ENCODE measurements at regions not wholly inside any gene's neighbourhood (a gene's known extent, or its start where the extent isn't known, plus 50 kb on each side); places are given as distances from the start of the nearest gene placed in this dataset.
A peak's percentile ranks its signal among the peaks of the same experiment; 100 is the strongest.
"Not testable (repeated sequence)": the region's sequence is repeated elsewhere in the genome, so short reads cannot be mapped to it uniquely, and the experiment has no call there.

DNA sequence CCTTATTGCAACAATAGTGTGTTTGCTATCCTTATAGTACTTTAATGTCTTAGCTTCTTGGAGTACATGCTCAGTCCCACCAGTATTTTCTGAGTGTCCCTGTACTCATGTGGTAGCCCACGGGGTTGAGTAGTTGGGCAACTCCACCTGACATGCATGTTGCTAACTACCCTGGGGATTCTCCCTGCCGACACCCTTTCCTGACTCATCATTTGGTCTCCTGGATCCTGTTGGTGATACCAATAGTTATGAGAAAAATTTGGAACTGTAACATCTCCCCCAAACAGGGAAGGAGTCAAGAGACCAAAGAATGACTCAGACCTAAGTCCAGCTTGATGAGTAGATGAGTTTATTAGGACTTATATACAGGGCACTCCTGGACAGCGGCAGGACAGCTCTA, 101.6 kb downstream of the BRMS1L start:
- H2AFZ ChIP-seq: no peak overlapping the region
- TF ChIP-seq EZH2 (IDR thresholded peaks at IDR 0.05; ENCODE audit: low read depth): no peak
- TF ChIP-seq, protein P1, sequence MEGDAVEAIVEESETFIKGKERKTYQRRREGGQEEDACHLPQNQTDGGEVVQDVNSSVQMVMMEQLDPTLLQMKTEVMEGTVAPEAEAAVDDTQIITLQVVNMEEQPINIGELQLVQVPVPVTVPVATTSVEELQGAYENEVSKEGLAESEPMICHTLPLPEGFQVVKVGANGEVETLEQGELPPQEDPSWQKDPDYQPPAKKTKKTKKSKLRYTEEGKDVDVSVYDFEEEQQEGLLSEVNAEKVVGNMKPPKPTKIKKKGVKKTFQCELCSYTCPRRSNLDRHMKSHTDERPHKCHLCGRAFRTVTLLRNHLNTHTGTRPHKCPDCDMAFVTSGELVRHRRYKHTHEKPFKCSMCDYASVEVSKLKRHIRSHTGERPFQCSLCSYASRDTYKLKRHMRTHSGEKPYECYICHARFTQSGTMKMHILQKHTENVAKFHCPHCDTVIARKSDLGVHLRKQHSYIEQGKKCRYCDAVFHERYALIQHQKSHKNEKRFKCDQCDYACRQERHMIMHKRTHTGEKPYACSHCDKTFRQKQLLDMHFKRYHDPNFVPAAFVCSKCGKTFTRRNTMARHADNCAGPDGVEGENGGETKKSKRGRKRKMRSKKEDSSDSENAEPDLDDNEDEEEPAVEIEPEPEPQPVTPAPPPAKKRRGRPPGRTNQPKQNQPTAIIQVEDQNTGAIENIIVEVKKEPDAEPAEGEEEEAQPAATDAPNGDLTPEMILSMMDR (conservative IDR thresholded peaks at IDR 0.05): no peak
- no peak overlapping the region for H3K4me2 ChIP-seq
- ChIA-PET POLR2A (ENCODE audit: unreplicated experiment) (no interaction called here), CTCF (no interaction called here)
- peak in 1 of 2 experiments; percentile 37 for DNase-seq
- H3F3A ChIP-seq (ENCODE audit: insufficient read depth, low read depth): no peaks in the 10 kb centered on the region
- no peaks in the 10 kb centered on the region for H4K20me1 ChIP-seq (ENCODE audit: insufficient read depth)
- no TSS peak for BruUV-seq (replicated peaks)
- intact Hi-C loops (cut with micrococcal nuclease; ENCODE audit: unreplicated experiment): no loop called here
- H3K4me3 ChIP-seq: no peak overlapping the region
- no peaks in the 10 kb centered on the region for H3K27me3 ChIP-seq (ENCODE audit: insufficient read depth, low read depth)
- no peaks in the 10 kb centered on the region for H3K36me3 ChIP-seq (ENCODE audit: low read depth)
- no peaks in the 10 kb centered on the region for H3K4me1 ChIP-seq (replicated peaks; ENCODE audit: insufficient read depth)
- H3K27ac ChIP-seq: no peak overlapping the region
- H3K79me2 ChIP-seq (ENCODE audit: low read depth): no peaks in the 10 kb centered on the region
- no peaks in the 10 kb centered on the region for H3K9me3 ChIP-seq (ENCODE audit: insufficient read depth, low read depth)
- H3K9me2 ChIP-seq (ENCODE audit: insufficient read depth): no peaks in the 10 kb centered on the region

DNA sequence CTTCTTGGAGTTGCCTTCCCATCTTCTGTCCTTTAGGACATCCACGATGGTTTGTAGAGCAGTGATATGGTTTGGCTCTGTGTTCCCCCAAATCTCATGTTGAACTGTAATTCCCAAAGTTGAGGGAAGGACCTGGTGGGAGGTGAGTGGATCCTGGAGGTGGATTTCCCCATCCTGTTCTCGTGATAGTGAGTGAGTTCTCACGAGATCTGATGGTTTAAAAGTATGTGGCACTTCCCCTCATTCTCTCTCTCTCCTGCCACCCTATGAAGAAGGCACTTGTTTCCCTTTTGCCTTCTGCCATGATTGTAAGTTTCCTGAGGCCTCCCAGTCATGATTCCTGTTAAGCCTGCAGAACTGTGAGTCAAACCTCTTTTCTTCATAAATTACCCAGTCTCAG, 99.2 kb downstream of the BRMS1L start:
- DNase-seq: no peak
- no peak for TF ChIP-seq EZH2 (IDR thresholded peaks at IDR 0.05; ENCODE audit: low read depth)
- TF ChIP-seq, protein P1 (conservative IDR thresholded peaks at IDR 0.05): no peak
- H4K20me1 ChIP-seq (ENCODE audit: insufficient read depth): no peaks in the 10 kb centered on the region
- ChIA-PET POLR2A (ENCODE audit: unreplicated experiment) (no interaction called here), CTCF (no interaction called here)
- no peak overlapping the region for H3K27ac ChIP-seq
- H3K27me3 ChIP-seq (ENCODE audit: insufficient read depth, low read depth): no peaks in the 10 kb centered on the region
- no peaks in the 10 kb centered on the region for H3K36me3 ChIP-seq (ENCODE audit: low read depth)
- no peaks in the 10 kb centered on the region for H3K79me2 ChIP-seq (ENCODE audit: low read depth)
- no peaks in the 10 kb centered on the region for H3K9me3 ChIP-seq (ENCODE audit: insufficient read depth, low read depth)
- H3K4me1 ChIP-seq (replicated peaks; ENCODE audit: insufficient read depth): no peaks in the 10 kb centered on the region
- no peak overlapping the region for H3K4me2 ChIP-seq
- no peaks in the 10 kb centered on the region for H3F3A ChIP-seq (ENCODE audit: insufficient read depth, low read depth)
- no peak overlapping the region for H3K4me3 ChIP-seq
- no TSS peak for BruUV-seq (replicated peaks)
- no peaks in the 10 kb centered on the region for H3K9me2 ChIP-seq (ENCODE audit: insufficient read depth)
- intact Hi-C loops (cut with micrococcal nuclease; ENCODE audit: unreplicated experiment): no loop called here
- no peak overlapping the region for H2AFZ ChIP-seq

DNA sequence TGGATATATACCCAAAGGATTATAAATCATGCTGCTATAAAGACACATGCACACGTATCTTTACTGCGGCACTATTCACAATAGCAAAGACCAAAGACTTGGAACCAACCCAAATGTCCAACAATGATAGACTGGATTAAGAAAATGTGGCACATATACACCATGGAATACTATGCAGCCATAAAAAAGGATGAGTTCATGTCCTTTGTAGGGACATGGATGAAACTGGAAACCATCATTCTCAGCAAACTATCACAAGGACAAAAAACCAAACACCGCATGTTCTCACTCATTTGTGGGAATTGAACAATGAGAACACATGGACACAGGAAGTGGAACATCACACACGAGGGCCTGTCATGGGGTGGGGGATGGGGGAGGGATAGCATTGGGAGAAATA, 96.5 kb downstream of the BRMS1L start:
- BruUV-seq (replicated peaks); H3K9me3 ChIP-seq (ENCODE audit: insufficient read depth, low read depth); H3K27ac ChIP-seq; POLR2A ChIA-PET (ENCODE audit: unreplicated experiment); H3K27me3 ChIP-seq (ENCODE audit: insufficient read depth, low read depth); H3K79me2 ChIP-seq (ENCODE audit: low read depth); H3K4me2 ChIP-seq; H3K4me1 ChIP-seq (replicated peaks; ENCODE audit: insufficient read depth); CTCF ChIA-PET; H3K4me3 ChIP-seq; H3K36me3 ChIP-seq (ENCODE audit: low read depth); intact Hi-C loops (cut with micrococcal nuclease; ENCODE audit: unreplicated experiment); H3F3A ChIP-seq (ENCODE audit: insufficient read depth, low read depth); H3K9me2 ChIP-seq (ENCODE audit: insufficient read depth); DNase-seq; H4K20me1 ChIP-seq (ENCODE audit: insufficient read depth); H2AFZ ChIP-seq: not testable (repeated sequence)

DNA sequence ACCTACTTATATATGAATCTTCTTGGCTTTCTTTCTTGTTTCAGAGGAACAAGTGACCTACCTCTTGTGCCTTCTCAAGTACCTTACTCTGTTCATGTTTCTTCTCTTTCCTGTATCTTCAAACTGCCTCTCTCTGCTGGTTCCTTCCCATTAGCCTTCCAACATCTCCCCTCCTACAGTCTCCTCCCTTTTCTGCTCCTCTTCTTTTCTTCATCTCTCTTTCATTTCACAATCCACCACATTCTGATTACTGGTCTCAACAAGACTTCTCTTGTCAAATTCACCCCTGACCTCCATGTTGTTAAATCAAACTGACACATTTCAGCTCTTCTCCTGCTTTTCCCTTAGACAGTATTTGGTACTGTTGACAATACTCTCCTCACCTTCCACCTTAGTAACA, 95.6 kb downstream of the BRMS1L start:
- CTCF ChIA-PET: interaction anchor here (0.5 kb wide), 1 partner anchor 680 kb away, joined by 6 read pairs; no protein-coding TSS in a partner anchor
- Histone ChIP-seq H3K4me1 (replicated peaks; ENCODE audit: insufficient read depth) (no peaks in the 10 kb centered on the region), H3K4me2 (no peak overlapping the region), H3K36me3 (ENCODE audit: low read depth) (no peaks in the 10 kb centered on the region), H2AFZ (no peak overlapping the region), H3K27me3 (ENCODE audit: insufficient read depth, low read depth) (no peaks in the 10 kb centered on the region), H3K4me3 (no peak overlapping the region), H3K27ac (no peak overlapping the region), H4K20me1 (ENCODE audit: insufficient read depth) (no peaks in the 10 kb centered on the region), H3K79me2 (ENCODE audit: low read depth) (no peaks in the 10 kb centered on the region), H3F3A (ENCODE audit: insufficient read depth, low read depth) (no peaks in the 10 kb centered on the region), H3K9me3 (ENCODE audit: insufficient read depth, low read depth) (no peaks in the 10 kb centered on the region), H3K9me2 (ENCODE audit: insufficient read depth) (no peaks in the 10 kb centered on the region)
- TF ChIP-seq, protein P1 (conservative IDR thresholded peaks at IDR 0.05): no peak
- TF ChIP-seq EZH2 (IDR thresholded peaks at IDR 0.05; ENCODE audit: low read depth): no peak
- intact Hi-C loops (cut with micrococcal nuclease; ENCODE audit: unreplicated experiment): no loop called here
- POLR2A ChIA-PET (ENCODE audit: unreplicated experiment): no interaction called here
- DNase-seq: no peak
- no TSS peak for BruUV-seq (replicated peaks)

Data from PC-9 (cell line).